ENCODE measurements at regions not wholly inside any gene's neighbourhood (a gene's known extent, or its start where the extent isn't known, plus 50 kb on each side); places are given as distances from the start of the nearest gene placed in this dataset.

DNA sequence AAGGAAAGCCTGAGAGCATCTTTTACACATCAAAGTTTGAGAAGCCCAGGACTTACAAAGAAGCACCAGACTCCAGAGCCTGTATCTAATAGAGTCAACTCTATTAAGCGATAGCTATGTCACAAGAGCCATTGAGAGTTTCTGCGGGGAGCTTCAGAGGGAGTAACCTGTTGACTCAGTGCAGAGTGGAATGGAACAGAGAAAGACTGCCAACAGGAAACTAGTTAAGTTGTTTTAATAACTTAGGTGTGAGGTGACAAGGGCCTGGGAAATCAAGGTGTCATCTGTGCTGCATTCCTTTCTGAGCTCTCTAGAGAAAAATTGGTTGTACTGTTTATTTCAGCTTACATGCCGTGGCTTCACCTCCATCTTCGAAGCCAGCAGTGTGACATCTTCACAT, 513.8 kb upstream of the POU3F3 start:
- no peak for DNase-seq (ENCODE audit: low read depth in 1 of 2, low spot score in 2 of 2)
- 97% methylated on average over 4 of the region's 4 CpGs; no CpG with 5 or more reads in 1 of the 2 experiments for WGBS, 2 experiments (ENCODE audit: extremely low coverage in 1 of 2, insufficient coverage in 1 of 2, insufficient read length in 1 of 2, insufficient replicate concordance in 2 of 2, low coverage in 1 of 2, low lambda C conversion rate in 2 of 2, missing lambda C conversion rate in 1 of 2)
- H3K27me3 ChIP-seq (replicated peaks in 1 of 4; ENCODE audit: control insufficient read depth in 3 of 4, extremely low read depth in 1 of 4, insufficient read depth in 3 of 4, low read length in 3 of 4), result no peaks in the 10 kb centered on the region

More for the DNA sequence above, 513.8 kb upstream of the POU3F3 start:
- H3K4me1 ChIP-seq (replicated peaks in 1 of 4; ENCODE audit: control insufficient read depth in 3 of 4, insufficient read depth in 4 of 4, low read length in 3 of 4), result peaks cover 0 to 5% (median 2%) of the 10 kb centered on the region in 4 experiments; a peak in 3 of 7 replicates
- no peak overlapping the region for H3K23ac ChIP-seq (ENCODE audit: insufficient read length)
- no peak overlapping the region for H3K9ac ChIP-seq (replicated peaks in 1 of 4; ENCODE audit: extremely low read depth in 1 of 4, low read depth in 3 of 4, low read length in 3 of 4)
- no peak overlapping the region for H2AFZ ChIP-seq (ENCODE audit: low read length)
- no peak overlapping the region for H3K56ac ChIP-seq (replicated peaks; ENCODE audit: insufficient read length, low read depth, low read length)
- no peak overlapping the region for H4K8ac ChIP-seq (ENCODE audit: extremely low read depth, insufficient read depth, low read length)
- H2BK120ac ChIP-seq (replicated peaks; ENCODE audit: low read depth, low read length), result no peak overlapping the region
- no peak overlapping the region for H2BK20ac ChIP-seq (ENCODE audit: low read length)
- no peak overlapping the region for H3K4me2 ChIP-seq (ENCODE audit: insufficient read depth in 1 of 2, low read depth in 2 of 2, low read length in 2 of 2)
- H2AK5ac ChIP-seq (ENCODE audit: low read depth, low read length), result no peak overlapping the region
- H3K14ac ChIP-seq (ENCODE audit: insufficient read length), result no peak overlapping the region
- H3K79me1 ChIP-seq (ENCODE audit: low read depth, low read length), result no peaks in the 10 kb centered on the region
- H4K5ac ChIP-seq (ENCODE audit: insufficient read length, low read depth, low read length), result no peak overlapping the region
- H2BK5ac ChIP-seq (ENCODE audit: low read depth, low read length), result no peak overlapping the region
- H2BK15ac ChIP-seq (ENCODE audit: low read length), result no peak overlapping the region
- no peak overlapping the region for H4K91ac ChIP-seq (replicated peaks; ENCODE audit: insufficient read length, low read length)
- no peak overlapping the region for H3K18ac ChIP-seq (ENCODE audit: extremely low read depth, low read length)
- H3K9me3 ChIP-seq (ENCODE audit: insufficient read depth in 2 of 2, low read depth in 1 of 2, low read length in 1 of 2), result no peaks in the 10 kb centered on the region
- H3K4me3 ChIP-seq (ENCODE audit: extremely low read depth in 1 of 4, insufficient read depth in 2 of 4, low read depth in 3 of 4, low read length in 4 of 4), result no peak overlapping the region
- TF ChIP-seq ASH2L (IDR thresholded peaks at IDR 0.05; ENCODE audit: low read length) (no peak), GTF2F1 (IDR thresholded peaks at IDR 0.05; ENCODE audit: borderline replicate concordance, low read depth, low read length) (no peak), CEBPB (IDR thresholded peaks at IDR 0.05; ENCODE audit: low read depth, low read length) (no peak), HDAC2 (IDR thresholded peaks at IDR 0.05; ENCODE audit: borderline replicate concordance in 1 of 2, low read depth in 2 of 2, low read length in 2 of 2) (no peak), CHD1 (IDR thresholded peaks at IDR 0.05; ENCODE audit: low read depth, low read length) (no peak), SP4 (IDR thresholded peaks at IDR 0.05; ENCODE audit: low read length) (no peak), POLR2AphosphoS5 (IDR thresholded peaks at IDR 0.05; ENCODE audit: low read depth, low read length) (no peak), TEAD4 (IDR thresholded peaks at IDR 0.05; ENCODE audit: low read depth, low read length) (no peak)
- TF ChIP-seq, protein P1, sequence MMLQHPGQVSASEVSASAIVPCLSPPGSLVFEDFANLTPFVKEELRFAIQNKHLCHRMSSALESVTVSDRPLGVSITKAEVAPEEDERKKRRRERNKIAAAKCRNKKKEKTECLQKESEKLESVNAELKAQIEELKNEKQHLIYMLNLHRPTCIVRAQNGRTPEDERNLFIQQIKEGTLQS (IDR thresholded peaks at IDR 0.05; ENCODE audit: insufficient read depth, low read depth, low read length), result no peak
- H3K79me2 ChIP-seq (ENCODE audit: control insufficient read depth in 1 of 2, insufficient read depth in 2 of 2, low read length in 2 of 2), result no peaks in the 10 kb centered on the region
- no peaks in the 10 kb centered on the region for H3K36me3 ChIP-seq (ENCODE audit: control insufficient read depth in 2 of 4, insufficient read depth in 4 of 4, low read length in 3 of 4)
- no peak overlapping the region for H3K4ac ChIP-seq (replicated peaks; ENCODE audit: insufficient read length, low read depth, low read length)
- H2BK12ac ChIP-seq (ENCODE audit: low read depth, low read length), result no peak overlapping the region
- no peak for FAIRE-seq
- no peaks in the 10 kb centered on the region for H3K23me2 ChIP-seq (ENCODE audit: low read depth, low read length)
- no peaks in the 10 kb centered on the region for H4K20me1 ChIP-seq (replicated peaks in 1 of 2; ENCODE audit: control insufficient read depth in 1 of 2, insufficient read depth in 2 of 2, low read length in 2 of 2)
- CTCF ChIA-PET (ENCODE audit: partially characterized antibody), result interaction anchor here (0.6 kb wide), 1 partner anchor 318 kb away, joined by 3 read pairs; no protein-coding TSS in a partner anchor
- POLR2A ChIA-PET (ENCODE audit: partially characterized antibody), result no interaction called here
- H3K27ac ChIP-seq (ENCODE audit: low read depth, low read length), result no peak overlapping the region

Data from H1 (cell line).